Neural cell (in vitro differentiated cells): ENCODE measurements at regions not wholly inside any gene's neighbourhood (a gene's known extent, or its start where the extent isn't known, plus 50 kb on each side); places are given as distances from the start of the nearest gene placed in this dataset.

Experiments
- CTCF ChIP-seq: fragments of 450-650 bp; IDR thresholded peaks from 2 replicates; pipeline ENCODE4 v1.5.1; 2014; ENCODE audit warnings: antibody characterized with exemption, mild to moderate bottlenecking, moderate library complexity; ENCODE audit not compliant: poor library complexity, severe bottlenecking
- POLR2AphosphoS5 ChIP-seq: IDR thresholded peaks from 2 replicates; pipeline ENCODE4 v1.6.1; 2012
- TAF1 ChIP-seq: IDR thresholded peaks from 2 replicates; pipeline ENCODE4 v1.6.1; 2012; ENCODE audit warnings: low read depth
- TF ChIP-seq, protein P1 (sequence below): IDR thresholded peaks from 2 replicates; pipeline ENCODE4 v1.6.1; 2012; ENCODE audit warnings: borderline replicate concordance

DNA sequence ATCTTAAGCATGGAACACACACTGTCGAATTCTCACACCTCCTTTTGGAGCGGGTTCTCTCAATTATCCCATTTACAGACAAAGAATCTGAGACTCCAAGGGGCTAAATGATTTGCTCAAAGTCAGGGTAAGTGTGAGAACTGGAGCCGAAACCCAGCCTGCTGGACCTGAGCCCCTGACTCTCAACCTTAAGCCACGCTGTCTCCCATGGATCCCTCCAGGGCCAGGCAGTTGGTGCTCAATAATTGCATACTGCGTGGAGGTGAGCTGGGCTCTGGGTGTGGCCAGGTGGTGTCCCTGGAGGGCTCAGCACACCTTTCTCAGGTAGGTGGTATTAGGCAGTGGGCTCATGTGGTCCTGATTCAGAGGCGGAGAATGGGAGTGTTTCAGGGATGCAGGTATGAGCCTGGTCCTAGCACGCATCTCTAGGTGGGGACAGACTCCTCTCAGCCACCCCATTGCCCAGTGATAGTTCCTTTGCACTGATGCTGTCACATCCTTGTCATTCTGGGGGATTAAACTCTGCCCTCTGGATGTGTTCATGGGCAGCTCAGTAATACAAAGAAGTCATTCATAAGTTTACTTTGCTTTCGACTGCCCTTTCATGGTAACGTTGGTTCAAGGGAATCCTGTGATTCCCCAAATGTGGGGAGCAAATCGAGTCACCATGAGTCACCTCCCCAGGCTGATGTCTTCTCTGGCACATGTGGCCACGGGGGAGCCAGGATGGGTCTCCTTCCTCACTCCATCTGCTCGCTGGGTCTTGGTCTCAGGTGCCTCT is 399.5 kb upstream of the TNRC6C start:
- no peak for TF ChIP-seq CTCF
- no peak for TF ChIP-seq POLR2AphosphoS5
- no peak for TF ChIP-seq TAF1
- TF ChIP-seq, protein P1, sequence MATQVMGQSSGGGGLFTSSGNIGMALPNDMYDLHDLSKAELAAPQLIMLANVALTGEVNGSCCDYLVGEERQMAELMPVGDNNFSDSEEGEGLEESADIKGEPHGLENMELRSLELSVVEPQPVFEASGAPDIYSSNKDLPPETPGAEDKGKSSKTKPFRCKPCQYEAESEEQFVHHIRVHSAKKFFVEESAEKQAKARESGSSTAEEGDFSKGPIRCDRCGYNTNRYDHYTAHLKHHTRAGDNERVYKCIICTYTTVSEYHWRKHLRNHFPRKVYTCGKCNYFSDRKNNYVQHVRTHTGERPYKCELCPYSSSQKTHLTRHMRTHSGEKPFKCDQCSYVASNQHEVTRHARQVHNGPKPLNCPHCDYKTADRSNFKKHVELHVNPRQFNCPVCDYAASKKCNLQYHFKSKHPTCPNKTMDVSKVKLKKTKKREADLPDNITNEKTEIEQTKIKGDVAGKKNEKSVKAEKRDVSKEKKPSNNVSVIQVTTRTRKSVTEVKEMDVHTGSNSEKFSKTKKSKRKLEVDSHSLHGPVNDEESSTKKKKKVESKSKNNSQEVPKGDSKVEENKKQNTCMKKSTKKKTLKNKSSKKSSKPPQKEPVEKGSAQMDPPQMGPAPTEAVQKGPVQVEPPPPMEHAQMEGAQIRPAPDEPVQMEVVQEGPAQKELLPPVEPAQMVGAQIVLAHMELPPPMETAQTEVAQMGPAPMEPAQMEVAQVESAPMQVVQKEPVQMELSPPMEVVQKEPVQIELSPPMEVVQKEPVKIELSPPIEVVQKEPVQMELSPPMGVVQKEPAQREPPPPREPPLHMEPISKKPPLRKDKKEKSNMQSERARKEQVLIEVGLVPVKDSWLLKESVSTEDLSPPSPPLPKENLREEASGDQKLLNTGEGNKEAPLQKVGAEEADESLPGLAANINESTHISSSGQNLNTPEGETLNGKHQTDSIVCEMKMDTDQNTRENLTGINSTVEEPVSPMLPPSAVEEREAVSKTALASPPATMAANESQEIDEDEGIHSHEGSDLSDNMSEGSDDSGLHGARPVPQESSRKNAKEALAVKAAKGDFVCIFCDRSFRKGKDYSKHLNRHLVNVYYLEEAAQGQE, result no peak
